ENCODE measurements at regions not wholly inside any gene's neighbourhood (a gene's known extent, or its start where the extent isn't known, plus 50 kb on each side); places are given as distances from the start of the nearest gene placed in this dataset.

DNA sequence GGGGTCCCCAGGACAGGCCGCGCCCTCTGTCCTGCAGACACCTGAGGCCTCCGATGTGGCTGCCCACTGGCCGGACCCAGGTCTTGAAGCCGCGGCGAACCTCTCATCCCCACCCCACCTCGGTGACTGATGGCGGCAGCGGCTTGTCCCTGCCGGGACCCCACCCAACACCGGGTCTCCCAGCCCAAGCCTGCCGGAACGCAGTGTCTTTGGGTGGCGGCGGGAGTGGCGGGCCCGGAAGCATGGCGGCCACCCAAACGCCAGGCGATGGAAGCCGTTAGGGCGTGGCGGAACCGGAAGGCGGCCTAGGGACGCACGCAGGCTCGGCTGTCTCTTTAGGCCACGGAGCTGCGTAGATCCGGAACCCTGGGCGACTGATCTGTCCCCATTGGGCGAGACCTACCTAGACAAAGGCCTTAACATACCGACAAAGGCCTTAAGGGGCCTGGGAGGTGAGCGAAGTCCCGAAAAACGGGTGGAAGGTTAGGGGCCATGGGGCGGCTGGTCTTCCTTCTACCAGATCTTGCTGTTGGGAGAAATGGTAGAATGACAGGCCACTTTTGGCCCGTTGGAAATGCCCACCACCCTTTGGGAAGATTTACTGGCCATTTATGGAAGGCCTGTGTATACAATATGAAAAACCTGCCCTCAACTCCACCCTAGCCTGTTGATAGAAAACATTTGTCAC is 94.6 kb upstream of the SMC2 start:
- no peak overlapping the region for H3K23ac ChIP-seq (ENCODE audit: low read length in 2 of 2)
- H3K18ac ChIP-seq (ENCODE audit: low read depth in 1 of 2, low read length in 2 of 2), result no peak overlapping the region
- no peak overlapping the region for H2AFZ ChIP-seq (ENCODE audit: low read depth, low read length)
- H3K4me3 ChIP-seq (ENCODE audit: insufficient read depth in 1 of 2, low read depth in 1 of 2, low read length in 2 of 2), result no peak overlapping the region
- H2AK5ac ChIP-seq (ENCODE audit: low read length, severe bottlenecking), result no peak overlapping the region
- H3K4ac ChIP-seq (ENCODE audit: low read depth in 1 of 2, low read length in 2 of 2), result no peak overlapping the region
- no peaks in the 10 kb centered on the region for H3K27me3 ChIP-seq (ENCODE audit: control insufficient read depth in 1 of 2, insufficient read depth in 1 of 2, low read length in 2 of 2)
- no peak overlapping the region for H2BK12ac ChIP-seq (ENCODE audit: low read length in 2 of 2)
- H2BK5ac ChIP-seq (ENCODE audit: low read depth, low read length, poor library complexity, severe bottlenecking), result no peak overlapping the region
- H3K36me3 ChIP-seq (ENCODE audit: control insufficient read depth in 1 of 2, insufficient read depth in 2 of 2, low read depth in 1 of 2, low read length in 2 of 2), result no peaks in the 10 kb centered on the region
- H4K91ac ChIP-seq (ENCODE audit: low read length), result no peak overlapping the region
- H3K4me2 ChIP-seq (ENCODE audit: low read length, poor library complexity, severe bottlenecking), result no peak overlapping the region
- no peak overlapping the region for H3K27ac ChIP-seq (ENCODE audit: low read length, poor library complexity, severe bottlenecking)
- no peak overlapping the region for H2BK120ac ChIP-seq (ENCODE audit: low read depth, low read length)
- no peak overlapping the region for H3K9ac ChIP-seq (ENCODE audit: low read length)
- H3K14ac ChIP-seq (ENCODE audit: low read length in 2 of 2), result no peak overlapping the region
- WGBS, result 93% methylated on average over 35 of the region's 40 CpGs
- no peaks in the 10 kb centered on the region for H3K9me3 ChIP-seq (ENCODE audit: control insufficient read depth, low read length)
- H3K79me1 ChIP-seq (replicated peaks; ENCODE audit: low read length, poor library complexity, severe bottlenecking), result no peaks in the 10 kb centered on the region
- H3K4me1 ChIP-seq (ENCODE audit: control insufficient read depth, insufficient read depth, low read depth, low read length), result no peaks in the 10 kb centered on the region
- no peak overlapping the region for H4K8ac ChIP-seq (ENCODE audit: low read length)
- no peak overlapping the region for H2BK15ac ChIP-seq (ENCODE audit: low read depth, poor library complexity, severe bottlenecking)
- DNase-seq, result no peak

- Histone ChIP-seq H3K9ac (ENCODE audit: low read length) (no peak overlapping the region), H3K18ac (ENCODE audit: low read depth in 1 of 2, low read length in 2 of 2) (no peak overlapping the region), H3K36me3 (ENCODE audit: control insufficient read depth in 1 of 2, insufficient read depth in 2 of 2, low read depth in 1 of 2, low read length in 2 of 2) (no peaks in the 10 kb centered on the region)
Observed at GRCh38 chr9:104009826-104010225, 84.3 kb upstream of the SMC2 start.

DNA sequence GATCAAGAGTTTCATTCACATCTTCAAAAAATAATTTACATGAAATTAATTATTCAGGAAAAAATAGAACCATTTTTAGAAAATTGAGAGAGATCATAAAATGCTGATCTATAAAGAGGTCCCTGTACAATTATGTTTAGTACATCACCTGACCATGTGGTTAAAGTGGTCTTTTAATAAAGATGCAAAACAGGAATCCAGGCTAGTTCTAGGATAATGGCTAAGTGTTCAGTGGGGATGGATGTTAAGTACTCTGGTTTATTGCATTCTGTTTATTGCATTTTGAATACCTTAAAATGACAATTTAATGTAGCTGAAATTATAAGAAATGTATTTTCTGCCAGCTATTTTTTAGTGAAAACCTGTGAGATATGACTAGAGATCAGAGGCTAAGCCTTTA is 72.0 kb upstream of the SMC2 start:
- H2AK5ac ChIP-seq (ENCODE audit: low read length, severe bottlenecking), result no peak overlapping the region
- H3K27me3 ChIP-seq (ENCODE audit: control insufficient read depth in 1 of 2, insufficient read depth in 1 of 2, low read length in 2 of 2), result no peaks in the 10 kb centered on the region
- H3K27ac ChIP-seq (ENCODE audit: low read length, poor library complexity, severe bottlenecking), result no peak overlapping the region
- H3K18ac ChIP-seq (ENCODE audit: low read depth in 1 of 2, low read length in 2 of 2), result no peak overlapping the region
- no peak for DNase-seq
- no peak overlapping the region for H3K23ac ChIP-seq (ENCODE audit: low read length in 2 of 2)
- H2BK120ac ChIP-seq (ENCODE audit: low read depth, low read length), result no peak overlapping the region
- H3K14ac ChIP-seq (ENCODE audit: low read length in 2 of 2), result no peak overlapping the region
- H3K79me1 ChIP-seq (replicated peaks; ENCODE audit: low read length, poor library complexity, severe bottlenecking), result no peaks in the 10 kb centered on the region
- no peak overlapping the region for H4K91ac ChIP-seq (ENCODE audit: low read length)
- H4K8ac ChIP-seq (ENCODE audit: low read length), result no peak overlapping the region
- H3K4me2 ChIP-seq (ENCODE audit: low read length, poor library complexity, severe bottlenecking), result no peak overlapping the region
- no peak overlapping the region for H2BK12ac ChIP-seq (ENCODE audit: low read length in 2 of 2)
- H3K9me3 ChIP-seq (ENCODE audit: control insufficient read depth, low read length), result no peaks in the 10 kb centered on the region
- no peaks in the 10 kb centered on the region for H3K36me3 ChIP-seq (ENCODE audit: control insufficient read depth in 1 of 2, insufficient read depth in 2 of 2, low read depth in 1 of 2, low read length in 2 of 2)
- H3K9ac ChIP-seq (ENCODE audit: low read length), result no peak overlapping the region
- H3K4me1 ChIP-seq (ENCODE audit: control insufficient read depth, insufficient read depth, low read depth, low read length), result no peaks in the 10 kb centered on the region
- no peak overlapping the region for H2BK15ac ChIP-seq (ENCODE audit: low read depth, poor library complexity, severe bottlenecking)
- no peak overlapping the region for H2AFZ ChIP-seq (ENCODE audit: low read depth, low read length)
- no peak overlapping the region for H2BK5ac ChIP-seq (ENCODE audit: low read depth, low read length, poor library complexity, severe bottlenecking)
- H3K4me3 ChIP-seq (ENCODE audit: insufficient read depth in 1 of 2, low read depth in 1 of 2, low read length in 2 of 2), result no peak overlapping the region
- H3K4ac ChIP-seq (ENCODE audit: low read depth in 1 of 2, low read length in 2 of 2), result no peak overlapping the region

More at GRCh38 chr9:104009826-104010225, 84.3 kb upstream of the SMC2 start:
- no peak overlapping the region for H2BK120ac ChIP-seq (ENCODE audit: low read depth, low read length)
- H3K27ac ChIP-seq (ENCODE audit: low read length, poor library complexity, severe bottlenecking), result no peak overlapping the region
- H2BK15ac ChIP-seq (ENCODE audit: low read depth, poor library complexity, severe bottlenecking), result no peak overlapping the region
- no peaks in the 10 kb centered on the region for H3K9me3 ChIP-seq (ENCODE audit: control insufficient read depth, low read length)
- H3K79me1 ChIP-seq (replicated peaks; ENCODE audit: low read length, poor library complexity, severe bottlenecking), result no peaks in the 10 kb centered on the region
- H4K8ac ChIP-seq (ENCODE audit: low read length), result no peak overlapping the region
- H3K4me1 ChIP-seq (ENCODE audit: control insufficient read depth, insufficient read depth, low read depth, low read length), result no peaks in the 10 kb centered on the region
- 39% methylated on average over 2 of the region's 3 CpGs for WGBS
- H2BK12ac ChIP-seq (ENCODE audit: low read length in 2 of 2), result no peak overlapping the region
- H2AFZ ChIP-seq (ENCODE audit: low read depth, low read length), result no peak overlapping the region
- H3K4ac ChIP-seq (ENCODE audit: low read depth in 1 of 2, low read length in 2 of 2), result no peak overlapping the region
- no peak overlapping the region for H4K91ac ChIP-seq (ENCODE audit: low read length)
- H3K4me2 ChIP-seq (ENCODE audit: low read length, poor library complexity, severe bottlenecking), result no peak overlapping the region
- H3K14ac ChIP-seq (ENCODE audit: low read length in 2 of 2), result no peak overlapping the region
- H2BK5ac ChIP-seq (ENCODE audit: low read depth, low read length, poor library complexity, severe bottlenecking), result no peak overlapping the region
- no peak overlapping the region for H3K23ac ChIP-seq (ENCODE audit: low read length in 2 of 2)
- H2AK5ac ChIP-seq (ENCODE audit: low read length, severe bottlenecking), result no peak overlapping the region
- no peak overlapping the region for H3K4me3 ChIP-seq (ENCODE audit: insufficient read depth in 1 of 2, low read depth in 1 of 2, low read length in 2 of 2)
- no peaks in the 10 kb centered on the region for H3K27me3 ChIP-seq (ENCODE audit: control insufficient read depth in 1 of 2, insufficient read depth in 1 of 2, low read length in 2 of 2)
- DNase-seq, result peak; percentile 12

DNA sequence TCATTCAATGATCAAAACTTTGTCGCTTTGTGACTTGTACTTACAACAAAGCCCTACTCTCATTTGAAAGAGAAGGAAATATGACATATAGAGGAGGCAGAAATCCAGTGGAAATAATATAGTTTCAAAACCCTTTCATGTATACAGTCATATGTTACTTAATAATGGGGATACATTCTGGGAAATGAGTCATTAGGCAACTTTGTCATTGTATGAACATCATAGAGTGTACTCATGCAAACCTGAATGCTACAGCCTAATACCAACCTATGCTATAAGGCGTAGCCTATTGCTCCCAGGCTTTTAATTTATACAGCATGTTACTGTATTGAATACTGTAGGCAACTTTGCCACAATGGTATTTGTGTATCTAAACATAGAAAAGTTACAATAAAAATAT is 69.0 kb upstream of the SMC2 start:
- WGBS, result no CpG with 5 or more reads among the region's 2 CpGs
- no peak overlapping the region for H2AK5ac ChIP-seq (ENCODE audit: low read length, severe bottlenecking)

More for the DNA sequence above, 69.0 kb upstream of the SMC2 start:
- H4K91ac ChIP-seq (ENCODE audit: low read length), result no peak overlapping the region
- H3K4me1 ChIP-seq (ENCODE audit: control insufficient read depth, insufficient read depth, low read depth, low read length), result no peaks in the 10 kb centered on the region
- no peaks in the 10 kb centered on the region for H3K27me3 ChIP-seq (ENCODE audit: control insufficient read depth in 1 of 2, insufficient read depth in 1 of 2, low read length in 2 of 2)
- H3K23ac ChIP-seq (ENCODE audit: low read length in 2 of 2), result no peak overlapping the region
- no peak overlapping the region for H3K4me2 ChIP-seq (ENCODE audit: low read length, poor library complexity, severe bottlenecking)
- H3K79me1 ChIP-seq (replicated peaks; ENCODE audit: low read length, poor library complexity, severe bottlenecking), result no peaks in the 10 kb centered on the region
- H2BK15ac ChIP-seq (ENCODE audit: low read depth, poor library complexity, severe bottlenecking), result no peak overlapping the region
- no peaks in the 10 kb centered on the region for H3K36me3 ChIP-seq (ENCODE audit: control insufficient read depth in 1 of 2, insufficient read depth in 2 of 2, low read depth in 1 of 2, low read length in 2 of 2)
- H4K8ac ChIP-seq (ENCODE audit: low read length), result no peak overlapping the region
- H3K27ac ChIP-seq (ENCODE audit: low read length, poor library complexity, severe bottlenecking), result no peak overlapping the region
- DNase-seq, result no peak
- H3K4ac ChIP-seq (ENCODE audit: low read depth in 1 of 2, low read length in 2 of 2), result no peak overlapping the region
- no peak overlapping the region for H2AFZ ChIP-seq (ENCODE audit: low read depth, low read length)
- no peaks in the 10 kb centered on the region for H3K9me3 ChIP-seq (ENCODE audit: control insufficient read depth, low read length)
- H3K9ac ChIP-seq (ENCODE audit: low read length), result no peak overlapping the region
- H2BK5ac ChIP-seq (ENCODE audit: low read depth, low read length, poor library complexity, severe bottlenecking), result no peak overlapping the region
- H3K18ac ChIP-seq (ENCODE audit: low read depth in 1 of 2, low read length in 2 of 2), result no peak overlapping the region
- H2BK12ac ChIP-seq (ENCODE audit: low read length in 2 of 2), result no peak overlapping the region
- no peak overlapping the region for H3K4me3 ChIP-seq (ENCODE audit: insufficient read depth in 1 of 2, low read depth in 1 of 2, low read length in 2 of 2)
- H2BK120ac ChIP-seq (ENCODE audit: low read depth, low read length), result no peak overlapping the region
- no peak overlapping the region for H3K14ac ChIP-seq (ENCODE audit: low read length in 2 of 2)
